ENCODE measurements at regions not wholly inside any gene's neighbourhood (a gene's known extent, or its start where the extent isn't known, plus 50 kb on each side); places are given as distances from the start of the nearest gene placed in this dataset.

DNA sequence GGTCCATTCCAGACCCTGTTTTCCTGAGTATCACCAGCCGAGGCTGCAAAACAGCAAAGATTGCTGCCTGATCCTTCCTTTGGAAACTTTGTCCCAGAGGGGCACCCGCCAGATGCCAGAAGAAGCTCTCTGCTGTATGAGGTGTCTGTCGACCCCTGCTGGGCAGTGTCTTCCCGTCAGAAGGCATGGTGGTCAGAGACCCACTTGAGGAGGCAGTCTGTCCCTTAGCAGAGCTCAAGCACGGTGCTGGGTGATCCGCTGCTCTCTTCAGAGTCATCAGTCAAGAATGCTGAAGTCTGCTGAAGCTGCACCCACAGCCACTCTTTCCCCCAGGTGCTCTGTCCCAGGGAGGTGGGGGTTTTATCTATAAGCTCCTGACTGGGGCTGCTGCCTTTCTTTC, 1121.2 kb downstream of the NSUN3 start:
- H3K9me1 ChIP-seq (ENCODE audit: control insufficient read depth, extremely low read depth, insufficient read depth, low read length): no peaks in the 10 kb centered on the region
- TF ChIP-seq, protein P1, sequence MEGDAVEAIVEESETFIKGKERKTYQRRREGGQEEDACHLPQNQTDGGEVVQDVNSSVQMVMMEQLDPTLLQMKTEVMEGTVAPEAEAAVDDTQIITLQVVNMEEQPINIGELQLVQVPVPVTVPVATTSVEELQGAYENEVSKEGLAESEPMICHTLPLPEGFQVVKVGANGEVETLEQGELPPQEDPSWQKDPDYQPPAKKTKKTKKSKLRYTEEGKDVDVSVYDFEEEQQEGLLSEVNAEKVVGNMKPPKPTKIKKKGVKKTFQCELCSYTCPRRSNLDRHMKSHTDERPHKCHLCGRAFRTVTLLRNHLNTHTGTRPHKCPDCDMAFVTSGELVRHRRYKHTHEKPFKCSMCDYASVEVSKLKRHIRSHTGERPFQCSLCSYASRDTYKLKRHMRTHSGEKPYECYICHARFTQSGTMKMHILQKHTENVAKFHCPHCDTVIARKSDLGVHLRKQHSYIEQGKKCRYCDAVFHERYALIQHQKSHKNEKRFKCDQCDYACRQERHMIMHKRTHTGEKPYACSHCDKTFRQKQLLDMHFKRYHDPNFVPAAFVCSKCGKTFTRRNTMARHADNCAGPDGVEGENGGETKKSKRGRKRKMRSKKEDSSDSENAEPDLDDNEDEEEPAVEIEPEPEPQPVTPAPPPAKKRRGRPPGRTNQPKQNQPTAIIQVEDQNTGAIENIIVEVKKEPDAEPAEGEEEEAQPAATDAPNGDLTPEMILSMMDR (optimal IDR thresholded peaks at IDR 0.05 in 1 of 3, IDR thresholded peaks at IDR 0.05 in 1 of 3, conservative IDR thresholded peaks at IDR 0.05 in 1 of 3; ENCODE audit: extremely low read depth in 1 of 3, insufficient read depth in 2 of 3, low read length in 3 of 3): no peak
- no peak for TF ChIP-seq EZH2 (IDR thresholded peaks at IDR 0.05; ENCODE audit: low read length)
- no peaks in the 10 kb centered on the region for H3K36me3 ChIP-seq (ENCODE audit: control insufficient read depth in 2 of 2, extremely low read depth in 1 of 2, insufficient read depth in 2 of 2, low read length in 2 of 2)
- H3K27me3 ChIP-seq (ENCODE audit: control insufficient read depth, extremely low read depth, insufficient read depth, low read length): no peaks in the 10 kb centered on the region
- no peak for FAIRE-seq
- no peaks in the 10 kb centered on the region for H3K79me2 ChIP-seq (ENCODE audit: control insufficient read depth, insufficient read depth, low read length)
- H3K4me2 ChIP-seq (ENCODE audit: control insufficient read depth, extremely low read depth, insufficient read depth, low read depth, low read length): no peak overlapping the region
- dilution Hi-C loops (cut with MboI; ENCODE audit: extremely low pct_ligation_motif_present, low sequenced_read_pairs): no loop called here
- no peaks in the 10 kb centered on the region for H3K9me3 ChIP-seq (ENCODE audit: control insufficient read depth, low read depth, low read length)
- DNase-seq (ENCODE audit: low read depth, low spot score): no peak
- H2AFZ ChIP-seq (ENCODE audit: control insufficient read depth, low read length): no peak overlapping the region
- no peaks in the 10 kb centered on the region for H4K20me1 ChIP-seq (ENCODE audit: control insufficient read depth, extremely low read depth, insufficient read depth, low read length)
- H3K27ac ChIP-seq (ENCODE audit: control insufficient read depth, insufficient read depth, low read length): no peak overlapping the region
- no peak overlapping the region for H3K9ac ChIP-seq (ENCODE audit: control insufficient read depth, extremely low read depth, insufficient read depth, low read length)
- no peak overlapping the region for H3K4me3 ChIP-seq (ENCODE audit: control insufficient read depth in 2 of 3, extremely low read depth in 1 of 3, insufficient read depth in 2 of 3, low read depth in 1 of 3, low read length in 3 of 3)
- no peaks in the 10 kb centered on the region for H3K4me1 ChIP-seq (ENCODE audit: control insufficient read depth, extremely low read depth, insufficient read depth, low read length)

DNA sequence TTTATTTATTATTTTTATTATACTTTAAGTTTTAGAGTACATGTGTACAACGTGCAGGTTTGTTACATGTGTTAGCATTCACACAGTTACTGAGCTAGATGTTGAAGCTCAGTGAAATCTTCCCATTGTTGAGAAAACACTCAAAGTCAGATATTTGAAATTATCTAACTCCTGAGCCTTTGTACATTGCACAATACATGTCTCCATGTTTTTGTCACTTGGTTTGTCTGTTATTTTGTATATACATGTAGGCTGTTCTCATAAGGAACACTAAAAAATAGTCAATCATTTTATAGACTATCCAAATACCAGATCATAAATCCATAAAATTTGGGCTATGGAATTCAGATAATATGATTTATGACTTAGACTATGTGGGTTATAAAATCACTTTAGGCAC, 1126.5 kb downstream of the NSUN3 start:
- no peak overlapping the region for H3K27ac ChIP-seq (ENCODE audit: control insufficient read depth, insufficient read depth, low read length)
- H3K27me3 ChIP-seq (ENCODE audit: control insufficient read depth, extremely low read depth, insufficient read depth, low read length): no peaks in the 10 kb centered on the region
- dilution Hi-C loops (cut with MboI; ENCODE audit: extremely low pct_ligation_motif_present, low sequenced_read_pairs): no loop called here
- no peaks in the 10 kb centered on the region for H3K36me3 ChIP-seq (ENCODE audit: control insufficient read depth in 2 of 2, extremely low read depth in 1 of 2, insufficient read depth in 2 of 2, low read length in 2 of 2)
- H4K20me1 ChIP-seq (ENCODE audit: control insufficient read depth, extremely low read depth, insufficient read depth, low read length): no peaks in the 10 kb centered on the region
- H3K9ac ChIP-seq (ENCODE audit: control insufficient read depth, extremely low read depth, insufficient read depth, low read length): no peak overlapping the region
- no peaks in the 10 kb centered on the region for H3K9me1 ChIP-seq (ENCODE audit: control insufficient read depth, extremely low read depth, insufficient read depth, low read length)
- no peak overlapping the region for H3K4me2 ChIP-seq (ENCODE audit: control insufficient read depth, extremely low read depth, insufficient read depth, low read depth, low read length)
- H3K4me3 ChIP-seq (ENCODE audit: control insufficient read depth in 2 of 3, extremely low read depth in 1 of 3, insufficient read depth in 2 of 3, low read depth in 1 of 3, low read length in 3 of 3): no peak overlapping the region
- FAIRE-seq: no peak
- no peaks in the 10 kb centered on the region for H3K79me2 ChIP-seq (ENCODE audit: control insufficient read depth, insufficient read depth, low read length)
- H3K9me3 ChIP-seq (ENCODE audit: control insufficient read depth, low read depth, low read length): no peaks in the 10 kb centered on the region
- no peak overlapping the region for H2AFZ ChIP-seq (ENCODE audit: control insufficient read depth, low read length)
- H3K4me1 ChIP-seq (ENCODE audit: control insufficient read depth, extremely low read depth, insufficient read depth, low read length): no peaks in the 10 kb centered on the region
- no peak for DNase-seq (ENCODE audit: low read depth, low spot score)
- no peak for TF ChIP-seq EZH2 (IDR thresholded peaks at IDR 0.05; ENCODE audit: low read length)
- TF ChIP-seq, protein P1 (optimal IDR thresholded peaks at IDR 0.05 in 1 of 3, IDR thresholded peaks at IDR 0.05 in 1 of 3, conservative IDR thresholded peaks at IDR 0.05 in 1 of 3; ENCODE audit: extremely low read depth in 1 of 3, insufficient read depth in 2 of 3, low read length in 3 of 3): no peak

Measured in keratinocyte (primary cell).